ENCODE measurements at regions not wholly inside any gene's neighbourhood (a gene's known extent, or its start where the extent isn't known, plus 50 kb on each side); places are given as distances from the start of the nearest gene placed in this dataset.

GRCh38 chr4:176545872-176546271 is 226.1 kb downstream of the SPCS3 start:
- no peak for DNase-seq (ENCODE audit: low spot score)
- H3K36me3 Mint-ChIP-seq (ENCODE audit: low read depth), result no peaks in the 10 kb centered on the region
- TF ChIP-seq, protein P1, sequence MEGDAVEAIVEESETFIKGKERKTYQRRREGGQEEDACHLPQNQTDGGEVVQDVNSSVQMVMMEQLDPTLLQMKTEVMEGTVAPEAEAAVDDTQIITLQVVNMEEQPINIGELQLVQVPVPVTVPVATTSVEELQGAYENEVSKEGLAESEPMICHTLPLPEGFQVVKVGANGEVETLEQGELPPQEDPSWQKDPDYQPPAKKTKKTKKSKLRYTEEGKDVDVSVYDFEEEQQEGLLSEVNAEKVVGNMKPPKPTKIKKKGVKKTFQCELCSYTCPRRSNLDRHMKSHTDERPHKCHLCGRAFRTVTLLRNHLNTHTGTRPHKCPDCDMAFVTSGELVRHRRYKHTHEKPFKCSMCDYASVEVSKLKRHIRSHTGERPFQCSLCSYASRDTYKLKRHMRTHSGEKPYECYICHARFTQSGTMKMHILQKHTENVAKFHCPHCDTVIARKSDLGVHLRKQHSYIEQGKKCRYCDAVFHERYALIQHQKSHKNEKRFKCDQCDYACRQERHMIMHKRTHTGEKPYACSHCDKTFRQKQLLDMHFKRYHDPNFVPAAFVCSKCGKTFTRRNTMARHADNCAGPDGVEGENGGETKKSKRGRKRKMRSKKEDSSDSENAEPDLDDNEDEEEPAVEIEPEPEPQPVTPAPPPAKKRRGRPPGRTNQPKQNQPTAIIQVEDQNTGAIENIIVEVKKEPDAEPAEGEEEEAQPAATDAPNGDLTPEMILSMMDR (IDR thresholded peaks at IDR 0.05), result no peak
- H3K27ac Mint-ChIP-seq (ENCODE audit: unreplicated experiment), result no peak overlapping the region
- H3K9me3 Mint-ChIP-seq (ENCODE audit: low read depth), result no peaks in the 10 kb centered on the region
- H3K4me1 Mint-ChIP-seq (ENCODE audit: low read depth), result no peaks in the 10 kb centered on the region
- H3K27me3 Mint-ChIP-seq (ENCODE audit: low read depth), result peaks cover 10% of the 10 kb centered on the region
- H3K4me3 Mint-ChIP-seq (ENCODE audit: unreplicated experiment), result no peak overlapping the region

DNA sequence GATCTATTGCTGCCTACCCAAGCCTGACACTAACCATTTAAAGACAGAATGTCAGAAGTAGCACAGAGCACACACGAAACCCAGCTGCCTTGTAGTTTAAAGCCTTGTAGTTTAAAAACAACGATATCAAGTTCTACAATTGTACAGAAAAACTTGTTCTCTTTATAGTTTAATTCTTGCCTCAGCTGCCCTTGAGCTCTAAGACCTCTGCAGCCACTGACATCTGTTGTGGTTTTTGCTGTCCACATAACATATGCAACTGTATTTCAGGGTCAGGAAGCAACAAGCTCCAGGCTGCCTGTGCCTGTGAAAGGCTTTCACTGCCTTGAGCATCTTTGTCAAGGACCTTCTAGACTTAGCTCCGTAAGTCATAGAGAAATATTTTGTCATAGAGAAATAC is 227.2 kb downstream of the SPCS3 start:
- H3K27me3 Mint-ChIP-seq (ENCODE audit: low read depth), result peaks cover 9% of the 10 kb centered on the region
- no peak for DNase-seq (ENCODE audit: low spot score)
- H3K9me3 Mint-ChIP-seq (ENCODE audit: low read depth), result peaks cover 2% of the 10 kb centered on the region
- no peaks in the 10 kb centered on the region for H3K36me3 Mint-ChIP-seq (ENCODE audit: low read depth)
- TF ChIP-seq, protein P1 (IDR thresholded peaks at IDR 0.05), result no peak
- H3K4me1 Mint-ChIP-seq (ENCODE audit: low read depth), result no peaks in the 10 kb centered on the region
- no peak overlapping the region for H3K4me3 Mint-ChIP-seq (ENCODE audit: unreplicated experiment)
- no peak overlapping the region for H3K27ac Mint-ChIP-seq (ENCODE audit: unreplicated experiment)

- no peaks in the 10 kb centered on the region for H3K4me1 Mint-ChIP-seq (ENCODE audit: low read depth)
- H3K27ac Mint-ChIP-seq (ENCODE audit: unreplicated experiment), result no peak overlapping the region
- peaks cover 10% of the 10 kb centered on the region for H3K9me3 Mint-ChIP-seq (ENCODE audit: low read depth)
- no peak for DNase-seq (ENCODE audit: low spot score)
- peaks cover 5% of the 10 kb centered on the region for H3K27me3 Mint-ChIP-seq (ENCODE audit: low read depth)
- TF ChIP-seq, protein P1 (IDR thresholded peaks at IDR 0.05), result no peak
- no peak overlapping the region for H3K4me3 Mint-ChIP-seq (ENCODE audit: unreplicated experiment)
- H3K36me3 Mint-ChIP-seq (ENCODE audit: low read depth), result no peaks in the 10 kb centered on the region
Observed at GRCh38 chr4:176548571-176548970, 228.8 kb downstream of the SPCS3 start.

DNA sequence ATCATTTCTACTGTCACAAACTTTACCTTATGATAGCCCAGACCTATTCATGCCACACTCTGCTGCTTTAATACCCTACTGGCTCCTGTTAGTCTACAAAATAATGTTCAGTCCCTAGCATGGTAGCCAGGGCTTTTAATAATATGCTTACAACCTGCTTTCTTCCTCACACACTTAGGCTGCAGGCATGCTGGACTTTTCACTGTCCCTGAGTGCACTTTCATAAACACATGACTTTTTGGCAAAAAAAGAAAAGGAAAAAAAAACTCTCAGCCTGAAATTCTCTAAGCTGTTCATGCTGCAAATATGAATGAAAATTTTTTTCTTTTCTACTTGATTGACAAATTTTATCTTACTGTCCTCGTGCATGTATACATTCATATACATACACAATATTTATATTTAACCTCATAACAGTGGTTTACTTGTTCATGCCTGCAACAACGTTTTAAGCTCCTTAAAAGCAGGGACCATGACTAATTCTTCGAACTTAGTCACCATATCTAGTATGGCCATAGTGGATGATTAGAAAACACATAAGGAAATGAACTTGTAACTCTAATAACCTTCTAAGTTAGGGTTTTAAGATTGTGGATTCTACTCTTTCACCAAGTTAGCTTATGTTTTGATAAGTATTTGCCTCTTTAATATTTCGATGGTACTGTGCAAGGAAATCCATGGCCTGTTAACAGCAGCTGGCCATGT is 229.5 kb downstream of the SPCS3 start:
- TF ChIP-seq, protein P1 (IDR thresholded peaks at IDR 0.05), result no peak
- no peak for DNase-seq (ENCODE audit: low spot score)
- no peaks in the 10 kb centered on the region for H3K36me3 Mint-ChIP-seq (ENCODE audit: low read depth)
- H3K9me3 Mint-ChIP-seq (ENCODE audit: low read depth), result peaks cover 10% of the 10 kb centered on the region
- no peak overlapping the region for H3K4me3 Mint-ChIP-seq (ENCODE audit: unreplicated experiment)
- no peaks in the 10 kb centered on the region for H3K4me1 Mint-ChIP-seq (ENCODE audit: low read depth)
- no peak overlapping the region for H3K27ac Mint-ChIP-seq (ENCODE audit: unreplicated experiment)
- H3K27me3 Mint-ChIP-seq (ENCODE audit: low read depth), result peaks cover 5% of the 10 kb centered on the region

DNA sequence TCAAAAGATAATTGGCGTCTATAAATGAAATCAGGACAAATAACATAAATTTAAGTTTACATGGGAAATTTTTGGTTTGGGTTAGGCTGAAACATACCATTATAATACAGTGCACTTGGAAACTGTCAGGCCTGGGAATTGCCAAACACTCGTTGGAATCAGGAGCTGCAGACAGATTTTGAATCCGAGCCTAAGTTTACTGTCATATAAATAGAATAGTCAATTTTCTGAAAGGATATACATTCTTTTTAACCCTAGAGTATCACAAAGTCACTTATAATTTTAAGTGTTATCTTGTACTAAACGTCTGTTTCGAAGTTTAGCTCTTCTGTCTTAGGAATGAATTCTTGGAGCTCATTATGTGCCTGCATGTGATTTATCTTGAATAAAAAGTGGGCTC is 234.1 kb downstream of the VEGFC start:
- no peak for DNase-seq (ENCODE audit: low spot score)
- TF ChIP-seq, protein P1 (IDR thresholded peaks at IDR 0.05), result no peak
- no peaks in the 10 kb centered on the region for H3K9me3 Mint-ChIP-seq (ENCODE audit: low read depth)
- H3K27me3 Mint-ChIP-seq (ENCODE audit: low read depth), result peaks cover 10% of the 10 kb centered on the region
- no peaks in the 10 kb centered on the region for H3K36me3 Mint-ChIP-seq (ENCODE audit: low read depth)
- no peak overlapping the region for H3K4me3 Mint-ChIP-seq (ENCODE audit: unreplicated experiment)
- no peak overlapping the region for H3K27ac Mint-ChIP-seq (ENCODE audit: unreplicated experiment)
- no peaks in the 10 kb centered on the region for H3K4me1 Mint-ChIP-seq (ENCODE audit: low read depth)
